HG03135 (cell line): ENCODE measurements at regions not wholly inside any gene's neighbourhood (a gene's known extent, or its start where the extent isn't known, plus 50 kb on each side); places are given as distances from the start of the nearest gene placed in this dataset.
"Not testable (repeated sequence)": the region's sequence is repeated elsewhere in the genome, so short reads cannot be mapped to it uniquely, and the experiment has no call there.

ENCODE experiments used
- ATAC-seq: cut with Tn5 transposase; IDR thresholded peaks from one replicate; pipeline ENCODE4 v1.9.1; 2021; ENCODE audit warnings: mild to moderate bottlenecking, moderate library complexity; ENCODE audit not compliant: unreplicated experiment

DNA sequence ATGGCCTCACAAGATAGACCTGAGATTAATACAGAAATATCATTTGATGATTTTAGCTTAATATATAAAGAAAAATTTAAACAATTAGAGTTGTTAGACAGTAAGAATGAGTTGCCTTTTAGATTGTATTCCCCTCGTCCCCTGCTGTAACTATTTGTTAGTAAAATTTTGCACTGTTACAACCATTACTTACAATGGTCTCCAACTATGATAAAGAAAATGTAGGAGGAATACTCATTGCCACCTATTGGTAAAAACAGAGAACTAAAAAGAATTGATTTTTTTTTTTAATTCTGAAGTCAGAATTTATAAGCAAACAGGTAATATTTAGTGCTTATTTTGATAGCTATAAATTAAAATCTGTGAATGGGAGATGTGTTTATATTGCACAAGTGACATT lies 937.6 kb downstream of the TLE4 start:
- no peak for ATAC-seq

GRCh38 chr9:80507611-80508010 lies 935.8 kb downstream of the TLE4 start:
- ATAC-seq: no peak

DNA sequence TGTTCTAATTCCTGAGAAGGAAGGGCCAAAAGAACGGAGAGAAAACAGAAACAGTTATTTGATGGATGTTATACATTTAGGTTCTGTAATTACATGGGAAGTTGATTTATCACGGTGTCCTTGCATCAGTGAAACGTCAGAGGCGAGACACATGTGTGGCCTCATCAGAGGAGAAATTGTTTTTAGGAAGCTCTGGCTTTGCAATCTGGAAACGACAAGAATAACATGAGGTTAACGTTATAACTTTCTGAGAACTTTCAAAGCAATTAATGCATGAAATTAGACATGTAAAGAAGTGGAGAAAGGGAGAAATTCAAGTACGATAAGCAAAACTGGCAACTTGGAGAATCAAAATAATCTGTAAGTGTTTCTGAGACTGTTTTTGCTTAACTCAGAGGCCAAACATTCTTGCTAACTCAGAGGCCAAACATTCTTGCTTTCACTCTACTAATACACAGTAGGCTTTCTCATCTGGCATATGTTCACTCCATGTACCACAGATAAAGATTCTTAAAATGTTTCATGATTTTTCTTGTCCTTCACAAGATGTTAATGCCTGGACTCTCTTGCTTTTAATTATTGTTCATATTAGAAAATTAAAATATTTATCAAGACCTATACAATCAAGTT lies 933.0 kb downstream of the TLE4 start:
- no peak for ATAC-seq

GRCh38 chr9:80503671-80504281 lies 932.0 kb downstream of the TLE4 start:
- ATAC-seq: no peak

GRCh38 chr9:80502306-80502705 lies 930.5 kb downstream of the TLE4 start:
- ATAC-seq: no peak

GRCh38 chr9:80501635-80502034 lies 929.9 kb downstream of the TLE4 start:
- no peak for ATAC-seq

- no peak for ATAC-seq
Observed at GRCh38 chr9:80500300-80500699, 928.5 kb downstream of the TLE4 start.

- ATAC-seq: no peak
Observed at GRCh38 chr9:80498001-80498555, 926.3 kb downstream of the TLE4 start.

GRCh38 chr9:80496901-80497556 lies 925.3 kb downstream of the TLE4 start:
- no peak for ATAC-seq

DNA sequence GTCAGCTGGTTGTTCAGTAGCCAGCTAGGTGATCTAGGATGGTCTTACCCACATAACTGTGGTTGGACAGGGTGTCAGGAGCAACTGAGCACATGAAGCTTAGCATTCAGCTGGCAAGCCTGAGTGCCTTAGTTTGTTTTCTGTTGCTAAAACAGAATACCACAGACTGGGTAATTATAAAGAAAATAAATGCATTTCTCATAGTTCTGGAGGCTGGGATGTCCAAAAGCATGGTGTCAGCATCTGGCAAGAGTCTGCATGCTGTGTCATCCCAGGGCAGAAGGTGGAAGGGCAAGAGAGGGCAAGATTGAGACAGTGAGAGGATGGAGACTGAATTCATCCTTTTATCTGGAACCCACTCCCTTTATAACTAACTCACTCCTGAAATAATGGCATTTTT lies 921.5 kb downstream of the TLE4 start:
- no peak for ATAC-seq

DNA sequence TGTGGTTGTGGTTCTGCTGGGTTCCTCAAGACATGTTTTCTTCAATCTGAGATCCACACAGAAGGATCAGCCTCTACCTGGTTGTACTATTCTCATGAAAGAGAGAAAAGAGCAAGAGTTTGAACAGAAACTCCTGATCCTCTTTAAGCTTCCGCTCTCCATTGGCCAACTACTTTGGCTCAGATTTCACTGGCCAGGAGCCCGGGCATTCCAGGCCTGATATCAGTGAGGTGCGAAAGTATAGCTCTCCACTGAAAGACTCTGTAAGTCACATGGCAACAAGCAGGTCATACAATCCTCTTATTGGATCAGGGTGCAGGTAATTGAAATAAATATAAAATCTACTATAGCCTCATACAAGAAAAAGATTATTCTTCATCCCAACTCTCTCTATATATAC lies 920.5 kb downstream of the TLE4 start:
- ATAC-seq: no peak

DNA sequence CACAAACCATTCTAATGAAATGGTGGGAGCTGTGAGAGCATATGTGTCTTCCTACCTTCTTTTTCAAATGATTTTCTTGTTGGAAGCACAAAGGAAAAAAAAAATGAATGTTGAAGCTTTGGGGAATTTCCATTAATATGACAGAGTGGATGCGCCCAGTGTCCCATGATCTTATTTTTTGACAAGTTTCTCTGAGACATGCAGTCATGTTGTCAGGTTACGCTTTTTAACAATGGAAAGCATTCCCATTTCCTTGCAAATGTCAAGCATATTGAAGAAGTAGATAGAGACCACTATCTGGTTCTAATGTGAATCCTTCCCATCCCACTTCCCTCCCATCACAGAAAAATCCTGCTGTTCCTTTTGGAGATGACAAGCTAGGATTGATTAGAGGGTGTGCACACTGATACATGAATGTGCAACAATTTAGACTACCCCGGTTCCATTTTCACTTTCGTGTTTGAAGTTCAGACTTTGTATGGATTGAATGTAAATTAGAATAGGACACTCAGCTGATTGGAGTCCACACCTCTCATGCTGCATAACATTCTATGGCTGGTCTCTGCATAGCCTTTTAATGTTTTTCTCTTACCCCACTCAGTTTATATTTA lies 919.4 kb downstream of the TLE4 start:
- ATAC-seq: no peak

- no peak for ATAC-seq
Observed at GRCh38 chr9:80489329-80489728, 917.6 kb downstream of the TLE4 start.

GRCh38 chr9:80485420-80486250 lies 913.9 kb downstream of the TLE4 start:
- ATAC-seq: no peak

DNA sequence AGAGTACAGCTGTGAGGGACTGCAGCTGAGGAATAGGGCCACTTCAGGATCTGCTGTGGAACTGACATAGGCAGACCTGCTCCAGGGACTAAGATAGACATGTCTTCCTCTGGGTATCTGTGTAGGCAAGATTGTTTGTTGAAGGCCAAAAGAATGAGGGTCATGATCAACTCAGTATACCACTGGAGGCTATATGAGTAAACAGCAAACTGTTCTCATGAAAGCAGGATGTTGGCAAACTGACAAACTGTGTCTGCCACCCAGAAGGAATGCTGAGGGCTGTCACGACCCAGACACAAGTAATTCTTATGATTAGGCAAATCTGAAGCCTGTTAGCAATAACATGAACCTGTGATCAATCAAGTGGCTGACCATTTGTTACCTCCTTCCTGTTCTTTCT lies 910.5 kb downstream of the TLE4 start:
- not testable (repeated sequence) for ATAC-seq

- no peak for ATAC-seq
Observed at GRCh38 chr9:80467632-80468031, 895.9 kb downstream of the TLE4 start.

- ATAC-seq: no peak
Observed at GRCh38 chr9:80465556-80465955, 893.8 kb downstream of the TLE4 start.

DNA sequence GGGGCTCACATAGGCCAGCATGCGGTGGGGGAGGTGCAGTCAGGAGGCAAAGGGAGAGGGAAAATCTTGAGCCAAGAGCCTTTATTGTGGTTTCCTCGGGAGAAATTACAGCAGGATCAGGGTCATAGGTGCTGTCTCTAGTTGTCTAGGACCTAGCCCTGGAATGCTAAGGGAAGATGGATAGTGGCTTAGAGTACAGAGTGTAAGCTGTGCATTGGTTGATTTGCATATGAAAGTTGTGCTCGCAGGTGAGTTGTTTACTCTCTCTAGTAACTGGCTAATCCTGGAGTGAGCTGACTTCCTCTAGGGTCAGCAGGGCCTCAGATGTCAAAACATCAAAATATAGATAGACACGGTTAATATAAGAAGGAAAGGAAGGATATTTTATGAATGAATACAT lies 877.7 kb downstream of the TLE4 start:
- no peak for ATAC-seq

DNA sequence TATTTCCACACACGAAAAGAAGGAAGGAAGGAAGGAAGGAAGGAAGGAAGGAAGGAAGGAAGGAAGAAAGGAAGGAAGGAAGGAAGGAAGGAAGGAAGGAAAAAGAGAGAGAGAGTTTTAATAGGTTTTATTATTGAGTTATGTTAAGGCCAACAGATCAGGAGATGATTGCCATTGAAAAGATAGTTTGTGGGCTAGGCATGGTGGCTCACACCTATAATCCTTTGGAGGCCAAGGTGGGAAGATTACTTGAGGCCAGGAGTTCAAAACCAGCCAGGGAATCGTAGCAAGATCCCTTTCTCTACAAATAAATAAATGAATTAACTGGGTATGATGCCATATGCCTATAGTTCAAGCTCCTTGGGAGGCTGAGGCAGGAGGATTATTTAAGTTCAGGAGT lies 877.2 kb downstream of the TLE4 start:
- ATAC-seq: no peak

DNA sequence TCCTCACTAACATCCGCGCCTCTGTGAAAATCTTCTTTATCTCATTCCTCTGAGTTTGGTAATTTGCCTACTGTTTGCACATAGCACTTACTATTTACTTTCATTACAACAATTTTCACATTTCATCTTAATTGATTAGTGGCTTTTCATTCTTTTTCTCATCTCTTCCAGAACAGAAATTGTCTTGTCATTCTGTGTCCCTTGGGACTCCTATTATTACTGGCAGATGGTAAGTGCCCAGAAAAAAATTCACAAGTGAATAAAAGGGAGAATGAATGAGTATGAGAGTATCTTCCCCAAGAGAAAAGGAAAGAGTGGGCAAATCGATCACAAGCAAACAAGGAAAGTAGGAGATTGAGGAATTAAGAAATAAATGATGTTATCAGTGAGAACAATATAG lies 876.1 kb downstream of the TLE4 start:
- ATAC-seq: no peak

DNA sequence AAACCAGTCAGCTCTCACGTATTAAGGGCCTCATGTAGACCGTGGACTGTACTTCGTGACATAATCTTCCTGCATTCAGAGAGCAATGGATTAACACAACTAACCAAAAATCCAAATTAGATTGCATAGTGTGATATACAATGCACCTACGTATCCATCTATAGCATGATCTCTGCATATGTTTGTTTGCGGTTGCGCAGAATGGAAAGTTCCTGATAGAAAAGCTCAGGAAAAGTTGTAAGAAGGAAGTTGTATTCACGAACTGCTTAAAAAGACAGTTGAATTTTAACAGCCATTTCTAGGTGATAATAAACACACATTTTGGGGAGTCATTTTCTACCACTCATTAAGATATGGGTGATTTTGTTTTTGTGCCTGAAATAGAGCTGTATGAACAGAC lies 869.0 kb downstream of the TLE4 start:
- no peak for ATAC-seq
